OCI-LY7 (cell line): ENCODE measurements at regions not wholly inside any gene's neighbourhood (a gene's known extent, or its start where the extent isn't known, plus 50 kb on each side); places are given as distances from the start of the nearest gene placed in this dataset.

Experiments used
- BruUV-seq: library from RNA; stranded (reverse); fragments of 400-500 nt; replicated peaks from 2 replicates; lab custom pipeline; 2021; lab: Mats Ljungman, UMichigan
- CTCF ChIA-PET: fragments of 300-600 bp; sonication (Branson Sonifier 250); formaldehyde crosslinking; loops from one replicate; lab custom pipeline; 2022; ENCODE audit warnings: antibody characterized with exemption; ENCODE audit not compliant: unreplicated experiment; lab: Charles Lee
- POLR2A ChIA-PET: fragments of 300-600 bp; sonication (Branson Sonifier 250); formaldehyde crosslinking; loops from one replicate; lab custom pipeline; 2022; ENCODE audit warnings: antibody characterized with exemption; lab: Charles Lee
- DNase-seq: peaks from one replicate; pipeline ENCODE4 v3.0.0-alpha.2; 2015; ENCODE audit warnings: low spot score
- H2AFZ ChIP-seq: fragments of 200-600 bp; sonication (generic), shearing (Covaris generic); 2 replicates; pipeline ENCODE4 v1.6.1; 2014; ENCODE audit warnings: mild to moderate bottlenecking, antibody characterized with exemption, low read length, moderate library complexity
- H3K27ac ChIP-seq: fragments of 200-600 bp; sonication (generic); 2 replicates; pipeline ENCODE4 v1.5.1; 2014; ENCODE audit warnings: mixed run types, low read depth, mild to moderate bottlenecking, moderate library complexity, low read length, inconsistent platforms; ENCODE audit not compliant: poor library complexity, severe bottlenecking
- H3K36me3 ChIP-seq: fragments of 200-600 bp; sonication (generic); 2 replicates; pipeline ENCODE4 v1.6.1; 2014; ENCODE audit warnings: mild to moderate bottlenecking, antibody characterized with exemption, low read length, moderate library complexity, mixed read lengths; ENCODE audit not compliant: insufficient read depth
- H3K4me1 ChIP-seq: fragments of 200-600 bp; sonication (generic); 2 replicates; pipeline ENCODE4 v1.5.1; 2014; ENCODE audit warnings: mild to moderate bottlenecking, low read length; ENCODE audit not compliant: insufficient read depth, poor library complexity, severe bottlenecking
- H3K4me2 ChIP-seq: fragments of 200-600 bp; sonication (generic); 2 replicates; pipeline ENCODE4 v1.6.1; 2014; ENCODE audit warnings: mild to moderate bottlenecking, low read length
- H3K4me3 ChIP-seq: fragments of 200-600 bp; sonication (generic); 2 replicates; pipeline ENCODE4 v1.5.1; 2014; ENCODE audit warnings: mild to moderate bottlenecking, low read depth, low read length; ENCODE audit not compliant: poor library complexity, severe bottlenecking
- H3K79me2 ChIP-seq: fragments of 200-600 bp; sonication (generic); 2 replicates; pipeline ENCODE4 v1.6.1; 2016; ENCODE audit warnings: low read depth, mild to moderate bottlenecking, low read length, moderate library complexity, mixed read lengths; ENCODE audit not compliant: insufficient read depth
- H3K9me2 ChIP-seq: fragments of 200-600 bp; sonication (generic); 2 replicates; pipeline ENCODE4 v1.6.1; 2016; ENCODE audit warnings: mild to moderate bottlenecking, low read length, mixed read lengths; ENCODE audit not compliant: insufficient read depth
- H3K9me3 ChIP-seq: fragments of 200-600 bp; sonication (generic); 2 replicates; pipeline ENCODE4 v1.6.1; 2014; ENCODE audit warnings: mild to moderate bottlenecking, mixed run types, low read length, mixed read lengths
- H4K20me1 ChIP-seq: fragments of 200-600 bp; sonication (generic); 2 replicates; pipeline ENCODE4 v1.6.1; 2014; ENCODE audit warnings: mild to moderate bottlenecking, antibody characterized with exemption, low read length, moderate library complexity, mixed read lengths; ENCODE audit not compliant: insufficient read depth
- CTCF ChIP-seq: fragments of 200-600 bp; sonication (generic); conservative IDR thresholded peaks from 2 replicates; pipeline ENCODE4 v1.5.1; 2014; ENCODE audit warnings: mild to moderate bottlenecking, antibody characterized with exemption, low read length, moderate library complexity, mixed read lengths
- EZH2phosphoT487 ChIP-seq: fragments of 200-600 bp; sonication (generic); IDR thresholded peaks from 2 replicates; pipeline ENCODE4 v1.6.1; 2018; ENCODE audit warnings: low read depth, borderline replicate concordance, mild to moderate bottlenecking, mixed run types, antibody characterized with exemption, low read length, moderate library complexity, mixed read lengths
- intact Hi-C: fragments of 100-400 bp; cut with micrococcal nuclease; formaldehyde crosslinking; loops from one replicate; pipeline ENCODE4 v1.10.0; 2022; ENCODE audit not compliant: unreplicated experiment

GRCh38 chr12:72815421-72815820, 543.3 kb downstream of the TRHDE start:
- ChIA-PET POLR2A (no interaction called here), CTCF (no interaction called here)
- Histone ChIP-seq H3K4me2 (no peak overlapping the region), H3K27ac (no peak overlapping the region), H3K9me2 (no peaks in the 10 kb centered on the region), H3K36me3 (no peaks in the 10 kb centered on the region), H3K4me1 (no peaks in the 10 kb centered on the region), H2AFZ (no peak overlapping the region), H3K4me3 (no peak overlapping the region), H4K20me1 (no peaks in the 10 kb centered on the region), H3K79me2 (no peaks in the 10 kb centered on the region), H3K9me3 (no peaks in the 10 kb centered on the region)
- no TSS peak for BruUV-seq
- TF ChIP-seq CTCF (no peak), EZH2phosphoT487 (no peak)
- intact Hi-C loops, result no loop called here
- no peak for DNase-seq

GRCh38 chr12:72828662-72829324, 556.6 kb downstream of the TRHDE start:
- no peaks in the 10 kb centered on the region for H3K9me3 ChIP-seq
- no peaks in the 10 kb centered on the region for H3K36me3 ChIP-seq
- no peaks in the 10 kb centered on the region for H3K9me2 ChIP-seq
- POLR2A ChIA-PET, result interaction anchor here (0.6 to 1.1 kb wide), 3 partner anchors 12 to 726 kb away, joined by 3 to 10 read pairs (median 3); no protein-coding TSS in a partner anchor
- H3K79me2 ChIP-seq, result no peaks in the 10 kb centered on the region
- no TSS peak for BruUV-seq
- DNase-seq, result no peak
- TF ChIP-seq CTCF, result no peak
- no peak for TF ChIP-seq EZH2phosphoT487
- CTCF ChIA-PET, result no interaction called here
- no peak overlapping the region for H3K4me2 ChIP-seq
- intact Hi-C loops, result no loop called here
- H2AFZ ChIP-seq, result no peak overlapping the region
- H3K4me3 ChIP-seq, result no peak overlapping the region
- H3K27ac ChIP-seq, result no peak overlapping the region
- no peaks in the 10 kb centered on the region for H3K4me1 ChIP-seq
- no peaks in the 10 kb centered on the region for H4K20me1 ChIP-seq

GRCh38 chr12:72829838-72830237, 557.7 kb downstream of the TRHDE start:
- intact Hi-C loops, result no loop called here
- Histone ChIP-seq H3K36me3 (no peaks in the 10 kb centered on the region), H3K27ac (no peak overlapping the region), H4K20me1 (no peaks in the 10 kb centered on the region), H3K9me2 (no peaks in the 10 kb centered on the region), H2AFZ (no peak overlapping the region), H3K4me2 (no peak overlapping the region), H3K4me1 (no peaks in the 10 kb centered on the region), H3K79me2 (no peaks in the 10 kb centered on the region), H3K4me3 (no peak overlapping the region), H3K9me3 (no peaks in the 10 kb centered on the region)
- POLR2A ChIA-PET, result interaction anchor here (0.6 to 0.7 kb wide), 2 partner anchors 11 to 725 kb away, joined by 3 to 10 read pairs; no protein-coding TSS in a partner anchor
- no peak for DNase-seq
- no peak for TF ChIP-seq CTCF
- no peak for TF ChIP-seq EZH2phosphoT487
- CTCF ChIA-PET, result no interaction called here
- BruUV-seq, result no TSS peak
